ENCODE measurements at regions not wholly inside any gene's neighbourhood (a gene's known extent, or its start where the extent isn't known, plus 50 kb on each side); places are given as distances from the start of the nearest gene placed in this dataset.

DNA sequence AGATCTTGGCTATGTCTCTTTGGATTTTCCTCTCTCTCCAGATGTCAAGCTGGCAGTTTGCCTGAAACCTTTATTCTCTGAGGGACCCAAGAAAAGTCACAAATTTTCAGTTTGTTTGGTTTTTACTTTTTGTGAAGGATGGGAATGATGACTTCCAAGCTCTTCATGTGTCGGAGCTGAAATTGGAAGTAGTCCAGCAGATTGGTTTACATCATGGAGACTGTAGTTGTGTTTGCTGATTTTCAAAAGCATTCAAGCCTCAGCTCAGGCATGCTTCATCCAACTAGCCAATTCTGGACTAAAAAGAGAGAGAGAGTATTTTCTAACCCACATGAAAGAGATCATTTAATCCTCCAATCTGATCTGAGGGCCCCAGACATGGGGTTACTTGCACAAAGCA, 326.2 kb upstream of the AUTS2 start:
- TF ChIP-seq, protein P1, sequence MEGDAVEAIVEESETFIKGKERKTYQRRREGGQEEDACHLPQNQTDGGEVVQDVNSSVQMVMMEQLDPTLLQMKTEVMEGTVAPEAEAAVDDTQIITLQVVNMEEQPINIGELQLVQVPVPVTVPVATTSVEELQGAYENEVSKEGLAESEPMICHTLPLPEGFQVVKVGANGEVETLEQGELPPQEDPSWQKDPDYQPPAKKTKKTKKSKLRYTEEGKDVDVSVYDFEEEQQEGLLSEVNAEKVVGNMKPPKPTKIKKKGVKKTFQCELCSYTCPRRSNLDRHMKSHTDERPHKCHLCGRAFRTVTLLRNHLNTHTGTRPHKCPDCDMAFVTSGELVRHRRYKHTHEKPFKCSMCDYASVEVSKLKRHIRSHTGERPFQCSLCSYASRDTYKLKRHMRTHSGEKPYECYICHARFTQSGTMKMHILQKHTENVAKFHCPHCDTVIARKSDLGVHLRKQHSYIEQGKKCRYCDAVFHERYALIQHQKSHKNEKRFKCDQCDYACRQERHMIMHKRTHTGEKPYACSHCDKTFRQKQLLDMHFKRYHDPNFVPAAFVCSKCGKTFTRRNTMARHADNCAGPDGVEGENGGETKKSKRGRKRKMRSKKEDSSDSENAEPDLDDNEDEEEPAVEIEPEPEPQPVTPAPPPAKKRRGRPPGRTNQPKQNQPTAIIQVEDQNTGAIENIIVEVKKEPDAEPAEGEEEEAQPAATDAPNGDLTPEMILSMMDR (conservative IDR thresholded peaks at IDR 0.05; ENCODE audit: low read length) = no peak
- TF ChIP-seq EZH2phosphoT487 (IDR thresholded peaks at IDR 0.05; ENCODE audit: borderline replicate concordance) = no peak
